22Rv1 (cell line): ENCODE measurements at regions not wholly inside any gene's neighbourhood (a gene's known extent, or its start where the extent isn't known, plus 50 kb on each side); places are given as distances from the start of the nearest gene placed in this dataset.

ENCODE experiments used
- ZFX ChIP-seq: fragments of 450-650 bp; IDR thresholded peaks from 2 replicates; pipeline ENCODE4 v1.6.1; 2017; ENCODE audit warnings: antibody characterized with exemption, borderline replicate concordance
- TF ChIP-seq, protein P1 (sequence below): fragments of 450-650 bp; IDR thresholded peaks from 2 replicates; pipeline ENCODE4 v1.5.1; 2017; ENCODE audit warnings: mild to moderate bottlenecking

DNA sequence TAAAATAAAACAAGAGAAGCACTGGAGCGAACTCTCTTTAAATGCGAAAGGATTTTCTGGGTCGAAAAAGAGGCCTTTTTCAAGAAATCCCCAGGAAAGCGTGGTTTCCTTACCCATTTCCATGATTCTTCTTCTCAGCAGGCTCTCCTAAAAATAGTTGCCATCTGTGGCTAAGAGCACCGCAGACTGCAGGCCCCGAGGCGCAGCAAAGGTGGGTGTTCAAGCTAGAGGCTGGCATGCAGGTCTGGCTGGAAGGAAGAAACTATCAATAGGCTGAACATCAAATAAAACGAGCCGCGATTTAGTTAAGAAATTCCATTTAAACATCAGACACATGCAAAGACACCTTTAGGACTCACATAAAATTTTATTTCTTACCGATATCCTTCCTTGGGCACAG lies 135.1 kb downstream of the ADAMTS1 start:
- TF ChIP-seq, protein P1, sequence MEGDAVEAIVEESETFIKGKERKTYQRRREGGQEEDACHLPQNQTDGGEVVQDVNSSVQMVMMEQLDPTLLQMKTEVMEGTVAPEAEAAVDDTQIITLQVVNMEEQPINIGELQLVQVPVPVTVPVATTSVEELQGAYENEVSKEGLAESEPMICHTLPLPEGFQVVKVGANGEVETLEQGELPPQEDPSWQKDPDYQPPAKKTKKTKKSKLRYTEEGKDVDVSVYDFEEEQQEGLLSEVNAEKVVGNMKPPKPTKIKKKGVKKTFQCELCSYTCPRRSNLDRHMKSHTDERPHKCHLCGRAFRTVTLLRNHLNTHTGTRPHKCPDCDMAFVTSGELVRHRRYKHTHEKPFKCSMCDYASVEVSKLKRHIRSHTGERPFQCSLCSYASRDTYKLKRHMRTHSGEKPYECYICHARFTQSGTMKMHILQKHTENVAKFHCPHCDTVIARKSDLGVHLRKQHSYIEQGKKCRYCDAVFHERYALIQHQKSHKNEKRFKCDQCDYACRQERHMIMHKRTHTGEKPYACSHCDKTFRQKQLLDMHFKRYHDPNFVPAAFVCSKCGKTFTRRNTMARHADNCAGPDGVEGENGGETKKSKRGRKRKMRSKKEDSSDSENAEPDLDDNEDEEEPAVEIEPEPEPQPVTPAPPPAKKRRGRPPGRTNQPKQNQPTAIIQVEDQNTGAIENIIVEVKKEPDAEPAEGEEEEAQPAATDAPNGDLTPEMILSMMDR: no peak
- TF ChIP-seq ZFX: no peak
